ENCODE measurements at regions not wholly inside any gene's neighbourhood (a gene's known extent, or its start where the extent isn't known, plus 50 kb on each side); places are given as distances from the start of the nearest gene placed in this dataset.

GRCh38 chr5:12624776-12625560, 720.7 kb upstream of the CTNND2 start:
- no peak for DNase-seq (ENCODE audit: low read depth, low spot score)
- H3K27ac ChIP-seq (ENCODE audit: low read depth, low read length) = no peak overlapping the region
- no peak for TF ChIP-seq SP1 (IDR thresholded peaks at IDR 0.05; ENCODE audit: low read depth)
- TF ChIP-seq SIN3A (IDR thresholded peaks at IDR 0.05; ENCODE audit: low read depth) = no peak
- TF ChIP-seq ATF3 (IDR thresholded peaks at IDR 0.05) = no peak
- no peaks in the 10 kb centered on the region for H3K79me2 ChIP-seq (ENCODE audit: insufficient read depth, low read length)
- peaks cover 13 to 21% of the 10 kb centered on the region in 2 experiments; a peak in 2 of 4 replicates for H3K9me3 ChIP-seq (ENCODE audit: control insufficient read depth in 1 of 2, insufficient read depth in 1 of 2, low read depth in 1 of 2, low read length in 2 of 2)
- BruUV-seq (replicated peaks) = no TSS peak
- intact Hi-C loops (cut with micrococcal nuclease) = no loop called here
- ChIA-PET RAD21 (ENCODE audit: low non-redundant PET in 1 of 2, low total read pairs in 2 of 2, uncharacterized antibody in 2 of 2, unreplicated experiment in 2 of 2) (no interaction called here), CTCF (no interaction called here), POLR2A (no interaction called here)
- H4K20me1 ChIP-seq (ENCODE audit: insufficient read depth) = no peaks in the 10 kb centered on the region
- H3K9ac ChIP-seq (ENCODE audit: low read length) = no peak overlapping the region
- H3K27me3 ChIP-seq (ENCODE audit: insufficient read depth, low read length) = no peaks in the 10 kb centered on the region
- H3K4me2 ChIP-seq (ENCODE audit: low read length) = no peak overlapping the region
- H3K36me3 ChIP-seq (ENCODE audit: control insufficient read depth in 1 of 2, insufficient read depth in 2 of 2, low read length in 2 of 2) = no peaks in the 10 kb centered on the region
- no peaks in the 10 kb centered on the region for H3K4me1 ChIP-seq (ENCODE audit: control insufficient read depth in 1 of 2, insufficient read depth in 2 of 2, low read length in 2 of 2)
- no peak overlapping the region for H3K4me3 ChIP-seq (replicated peaks in 1 of 2; ENCODE audit: low read depth in 1 of 2, low read length in 2 of 2)
- no peaks in the 10 kb centered on the region for H3K9me2 ChIP-seq (ENCODE audit: insufficient read depth)
- no peak overlapping the region for H2AFZ ChIP-seq (ENCODE audit: low read depth, low read length, poor library complexity, severe bottlenecking)
- no peak for ATAC-seq

GRCh38 chr5:12623408-12623807, 719.2 kb upstream of the CTNND2 start:
- no peak overlapping the region for H3K9ac ChIP-seq (ENCODE audit: low read length)
- H3K4me1 ChIP-seq (ENCODE audit: control insufficient read depth in 1 of 2, insufficient read depth in 2 of 2, low read length in 2 of 2) = no peaks in the 10 kb centered on the region
- no peak for ATAC-seq
- no peaks in the 10 kb centered on the region for H3K36me3 ChIP-seq (ENCODE audit: control insufficient read depth in 1 of 2, insufficient read depth in 2 of 2, low read length in 2 of 2)
- no peak for DNase-seq (ENCODE audit: low read depth, low spot score)
- no peak overlapping the region for H2AFZ ChIP-seq (ENCODE audit: low read depth, low read length, poor library complexity, severe bottlenecking)
- H3K4me3 ChIP-seq (replicated peaks in 1 of 2; ENCODE audit: low read depth in 1 of 2, low read length in 2 of 2) = no peak overlapping the region
- no peak overlapping the region for H3K27ac ChIP-seq (ENCODE audit: low read depth, low read length)
- H3K79me2 ChIP-seq (ENCODE audit: insufficient read depth, low read length) = no peaks in the 10 kb centered on the region
- peaks cover 17 to 21% of the 10 kb centered on the region in 2 experiments; a peak in 2 of 4 replicates for H3K9me3 ChIP-seq (ENCODE audit: control insufficient read depth in 1 of 2, insufficient read depth in 1 of 2, low read depth in 1 of 2, low read length in 2 of 2)
- ChIA-PET POLR2A (no interaction called here), RAD21 (ENCODE audit: low non-redundant PET in 1 of 2, low total read pairs in 2 of 2, uncharacterized antibody in 2 of 2, unreplicated experiment in 2 of 2) (no interaction called here), CTCF (no interaction called here)
- no peak overlapping the region for H3K4me2 ChIP-seq (ENCODE audit: low read length)
- no peaks in the 10 kb centered on the region for H3K27me3 ChIP-seq (ENCODE audit: insufficient read depth, low read length)
- no TSS peak for BruUV-seq (replicated peaks)
- no peaks in the 10 kb centered on the region for H3K9me2 ChIP-seq (ENCODE audit: insufficient read depth)
- no peaks in the 10 kb centered on the region for H4K20me1 ChIP-seq (ENCODE audit: insufficient read depth)
- no peak for TF ChIP-seq YY1 (IDR thresholded peaks at IDR 0.05; ENCODE audit: extremely low read depth, insufficient replicate concordance, low read depth, low read length)
- intact Hi-C loops (cut with micrococcal nuclease) = no loop called here

Data from HCT116 (cell line).